PC-9 (cell line): ENCODE measurements at regions not wholly inside any gene's neighbourhood (a gene's known extent, or its start where the extent isn't known, plus 50 kb on each side); places are given as distances from the start of the nearest gene placed in this dataset.

Source experiments
- CTCF ChIP-seq: fragments of 200-600 bp; sonication (generic); conservative IDR thresholded peaks from 2 replicates; pipeline ENCODE4 v1.6.1; 2017; ENCODE audit warnings: mixed run types, antibody characterized with exemption, mild to moderate bottlenecking, moderate library complexity
- EZH2 ChIP-seq: fragments of 200-600 bp; sonication (generic); IDR thresholded peaks from 2 replicates; pipeline ENCODE4 v1.8.0; 2017; ENCODE audit warnings: antibody characterized with exemption, low read depth

- no peak for TF ChIP-seq CTCF
- TF ChIP-seq EZH2: no peak
Measured at GRCh38 chr12:107144441-107144840, 51.1 kb upstream of the CRY1 start.
